Keratinocyte (primary cell): ENCODE measurements at regions not wholly inside any gene's neighbourhood (a gene's known extent, or its start where the extent isn't known, plus 50 kb on each side); places are given as distances from the start of the nearest gene placed in this dataset.

Source experiments
- EZH2 ChIP-seq: IDR thresholded peaks from one replicate; pipeline ENCODE4 v1.6.1; 2012; ENCODE audit warnings: inconsistent platforms, mild to moderate bottlenecking, low read length, moderate library complexity
- TF ChIP-seq, protein P1 (sequence below), 3 experiments: IDR thresholded peaks in 1 of 3; conservative IDR thresholded peaks in 1 of 3; optimal IDR thresholded peaks in 1 of 3; 2 replicates in 2 of 3; 3 replicates in 1 of 3; pipeline versions ENCODE3 to v1.5.1; 2011; ENCODE audit warnings: low read length in 3 of 3, mild to moderate bottlenecking in 3 of 3, moderate library complexity in 2 of 3, control low read depth in 1 of 3, inconsistent platforms in 1 of 3; ENCODE audit not compliant: insufficient read depth in 2 of 3; ENCODE audit errors: extremely low read depth in 1 of 3

DNA sequence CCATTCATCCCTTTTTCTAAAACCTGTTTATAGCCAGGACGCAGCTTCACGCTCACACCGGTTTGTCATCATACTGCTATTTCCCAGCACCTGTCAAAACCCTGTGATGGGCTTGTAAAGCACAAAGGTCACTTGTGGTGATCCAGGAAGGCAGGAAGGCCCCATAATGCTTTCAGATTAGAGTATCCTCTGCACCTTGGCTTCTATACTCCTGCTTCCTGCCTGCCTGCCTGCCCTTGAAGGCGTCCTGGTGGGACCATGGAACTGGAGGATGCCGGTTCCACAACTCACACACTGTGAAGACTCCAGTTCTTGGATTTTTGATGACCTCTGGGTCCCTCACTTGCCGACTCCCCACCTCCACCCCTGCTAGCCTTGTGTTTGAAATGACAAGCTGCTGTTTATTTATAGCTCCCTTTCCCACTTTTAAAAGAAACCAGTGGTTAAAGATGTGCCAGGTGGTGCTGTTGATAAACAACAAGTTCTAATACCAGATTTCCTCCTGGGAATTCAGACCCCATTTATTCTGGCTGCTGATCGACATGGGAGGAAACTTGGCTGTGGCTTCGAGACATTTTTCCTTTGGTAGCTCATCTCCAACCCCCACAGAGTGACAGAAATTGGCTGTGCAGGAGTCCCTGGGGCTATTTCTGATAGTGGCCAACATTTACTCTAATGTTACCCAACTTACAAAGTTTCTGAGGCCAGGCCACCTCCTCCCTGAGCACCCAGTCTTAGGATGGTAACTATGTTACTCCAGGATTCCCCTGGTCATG, 211.5 kb downstream of the KDR start:
- TF ChIP-seq, protein P1, sequence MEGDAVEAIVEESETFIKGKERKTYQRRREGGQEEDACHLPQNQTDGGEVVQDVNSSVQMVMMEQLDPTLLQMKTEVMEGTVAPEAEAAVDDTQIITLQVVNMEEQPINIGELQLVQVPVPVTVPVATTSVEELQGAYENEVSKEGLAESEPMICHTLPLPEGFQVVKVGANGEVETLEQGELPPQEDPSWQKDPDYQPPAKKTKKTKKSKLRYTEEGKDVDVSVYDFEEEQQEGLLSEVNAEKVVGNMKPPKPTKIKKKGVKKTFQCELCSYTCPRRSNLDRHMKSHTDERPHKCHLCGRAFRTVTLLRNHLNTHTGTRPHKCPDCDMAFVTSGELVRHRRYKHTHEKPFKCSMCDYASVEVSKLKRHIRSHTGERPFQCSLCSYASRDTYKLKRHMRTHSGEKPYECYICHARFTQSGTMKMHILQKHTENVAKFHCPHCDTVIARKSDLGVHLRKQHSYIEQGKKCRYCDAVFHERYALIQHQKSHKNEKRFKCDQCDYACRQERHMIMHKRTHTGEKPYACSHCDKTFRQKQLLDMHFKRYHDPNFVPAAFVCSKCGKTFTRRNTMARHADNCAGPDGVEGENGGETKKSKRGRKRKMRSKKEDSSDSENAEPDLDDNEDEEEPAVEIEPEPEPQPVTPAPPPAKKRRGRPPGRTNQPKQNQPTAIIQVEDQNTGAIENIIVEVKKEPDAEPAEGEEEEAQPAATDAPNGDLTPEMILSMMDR (optimal IDR thresholded peaks at IDR 0.05 in 1 of 3, IDR thresholded peaks at IDR 0.05 in 1 of 3, conservative IDR thresholded peaks at IDR 0.05 in 1 of 3; ENCODE audit: extremely low read depth in 1 of 3, insufficient read depth in 2 of 3, low read length in 3 of 3) = no peak
- no peak for TF ChIP-seq EZH2
